ENCODE measurements at regions not wholly inside any gene's neighbourhood (a gene's known extent, or its start where the extent isn't known, plus 50 kb on each side); places are given as distances from the start of the nearest gene placed in this dataset.

- H3K9me1 ChIP-seq (replicated peaks; ENCODE audit: control insufficient read depth, extremely low read depth, insufficient read depth, low read length) = no peaks in the 10 kb centered on the region
- no peaks in the 10 kb centered on the region for H3K9me3 ChIP-seq (replicated peaks; ENCODE audit: control insufficient read depth, insufficient read depth, low read length)
- H4K20me1 ChIP-seq (replicated peaks; ENCODE audit: control insufficient read depth, extremely low read depth, insufficient read depth, low read length) = no peaks in the 10 kb centered on the region
- dilution Hi-C loops (cut with MboI; ENCODE audit: extremely low pct_ligation_motif_present, low sequenced_read_pairs) (no loop called here), intact Hi-C loops (cut with micrococcal nuclease) (no loop called here)
- H3K4me3 ChIP-seq (replicated peaks in 1 of 3; ENCODE audit: insufficient read depth in 1 of 3, low read depth in 1 of 3, low read length in 3 of 3) = no peak overlapping the region
- H2AFZ ChIP-seq (ENCODE audit: low read depth, low read length) = no peak overlapping the region
- no peaks in the 10 kb centered on the region for H3K79me2 ChIP-seq (ENCODE audit: control insufficient read depth, insufficient read depth, low read length)
- FAIRE-seq (no peak), DNase-seq (ENCODE audit: low read depth, low spot score) (no peak)
- no peaks in the 10 kb centered on the region for H3K27me3 ChIP-seq (ENCODE audit: control insufficient read depth in 2 of 2, insufficient read depth in 2 of 2, low read length in 2 of 2)
- no peak overlapping the region for H3K27ac ChIP-seq (ENCODE audit: insufficient read depth, low read depth, low read length)
- ChIA-PET POLR2A (no interaction called here), CTCF (no interaction called here)
- TF ChIP-seq GATA2 (IDR thresholded peaks at IDR 0.05; ENCODE audit: insufficient read depth, insufficient read length, low read depth, low read length) = no peak
- TF ChIP-seq MAX (IDR thresholded peaks at IDR 0.05; ENCODE audit: insufficient read depth, insufficient read length) = no peak
- no peak for TF ChIP-seq CTCF (IDR thresholded peaks at IDR 0.05; ENCODE audit: extremely low read depth in 1 of 2, insufficient read depth in 1 of 2, low read depth in 1 of 2, low read length in 2 of 2)
- no peak overlapping the region for H3K9ac ChIP-seq (replicated peaks; ENCODE audit: extremely low read depth, insufficient read depth, low read length)
- peaks cover 8% of the 10 kb centered on the region for H3K4me1 ChIP-seq (ENCODE audit: control insufficient read depth, extremely low read depth, insufficient read depth, low read length)
- no peaks in the 10 kb centered on the region for H3K36me3 ChIP-seq (ENCODE audit: control insufficient read depth in 2 of 2, extremely low read depth in 1 of 2, insufficient read depth in 2 of 2, low read length in 2 of 2)
- no TSS peak for BruUV-seq (replicated peaks)
- H3K4me2 ChIP-seq (ENCODE audit: insufficient read depth, low read length) = no peak overlapping the region
Measured at GRCh38 chr21:43363506-43364260, 63.2 kb downstream of the SIK1 start.

- Histone ChIP-seq H3K9me3 (replicated peaks; ENCODE audit: control insufficient read depth, insufficient read depth, low read length) (no peaks in the 10 kb centered on the region), H3K36me3 (ENCODE audit: control insufficient read depth in 2 of 2, extremely low read depth in 1 of 2, insufficient read depth in 2 of 2, low read length in 2 of 2) (no peaks in the 10 kb centered on the region), H3K4me2 (ENCODE audit: insufficient read depth, low read length) (no peak overlapping the region), H3K9me1 (replicated peaks; ENCODE audit: control insufficient read depth, extremely low read depth, insufficient read depth, low read length) (no peaks in the 10 kb centered on the region), H3K4me3 (replicated peaks in 1 of 3; ENCODE audit: insufficient read depth in 1 of 3, low read depth in 1 of 3, low read length in 3 of 3) (no peak overlapping the region), H3K27ac (ENCODE audit: insufficient read depth, low read depth, low read length) (no peak overlapping the region), H4K20me1 (replicated peaks; ENCODE audit: control insufficient read depth, extremely low read depth, insufficient read depth, low read length) (no peaks in the 10 kb centered on the region), H3K79me2 (ENCODE audit: control insufficient read depth, insufficient read depth, low read length) (no peaks in the 10 kb centered on the region), H2AFZ (ENCODE audit: low read depth, low read length) (no peak overlapping the region), H3K4me1 (ENCODE audit: control insufficient read depth, extremely low read depth, insufficient read depth, low read length) (peaks cover 8% of the 10 kb centered on the region), H3K27me3 (ENCODE audit: control insufficient read depth in 2 of 2, insufficient read depth in 2 of 2, low read length in 2 of 2) (no peaks in the 10 kb centered on the region), H3K9ac (replicated peaks; ENCODE audit: extremely low read depth, insufficient read depth, low read length) (peak overlapping the region; percentile 8)
- FAIRE-seq = no peak
- POLR2A ChIA-PET = no interaction called here
- no peak for TF ChIP-seq EZH2 (IDR thresholded peaks at IDR 0.05; ENCODE audit: borderline replicate concordance, low read depth, low read length, severe bottlenecking)
- TF ChIP-seq GATA2 (IDR thresholded peaks at IDR 0.05; ENCODE audit: insufficient read depth, insufficient read length, low read depth, low read length) = no peak
- no peak for TF ChIP-seq POLR2AphosphoS5 (IDR thresholded peaks at IDR 0.05; ENCODE audit: insufficient read depth, low read depth, low read length)
- no peak for TF ChIP-seq MAX (IDR thresholded peaks at IDR 0.05; ENCODE audit: insufficient read depth, insufficient read length)
- TF ChIP-seq CTCF (IDR thresholded peaks at IDR 0.05; ENCODE audit: extremely low read depth in 1 of 2, insufficient read depth in 1 of 2, low read depth in 1 of 2, low read length in 2 of 2) = no peak
- no peak for TF ChIP-seq MYC (IDR thresholded peaks at IDR 0.05; ENCODE audit: low read depth, low read length)
- no peak for DNase-seq (ENCODE audit: low read depth, low spot score)
- dilution Hi-C loops (cut with MboI; ENCODE audit: extremely low pct_ligation_motif_present, low sequenced_read_pairs) (no loop called here), intact Hi-C loops (cut with micrococcal nuclease) (no loop called here)
- CTCF ChIA-PET = no interaction called here
- no TSS peak for BruUV-seq (replicated peaks)
Measured at GRCh38 chr21:43362915-43363314, 64.0 kb downstream of the SIK1 start.
